Effector memory CD8-positive, alpha-beta T cell (primary cell): ENCODE measurements at regions not wholly inside any gene's neighbourhood (a gene's known extent, or its start where the extent isn't known, plus 50 kb on each side); places are given as distances from the start of the nearest gene placed in this dataset.
"Not testable (repeated sequence)": the region's sequence is repeated elsewhere in the genome, so short reads cannot be mapped to it uniquely, and the experiment has no call there.

Source experiments
- ATAC-seq: fragments of 150-1000 bp; cut with Tn5 transposase; replicated peaks from 2 replicates; pipeline ENCODE4 v1.10.0; 2021; ENCODE audit warnings: mild to moderate bottlenecking, moderate library complexity
- DNase-seq, 3 experiments: peaks; one replicate each; pipeline ENCODE4 v3.0.0; 2021
- H3K27ac Mint-ChIP-seq, 2 donors: one replicate each; pipeline ENCODE4 v1.8.0; 2022; ENCODE audit warnings: mild to moderate bottlenecking in 2 of 2, mixed read lengths in 2 of 2, moderate library complexity in 2 of 2
- H3K27me3 Mint-ChIP-seq, 2 donors: one replicate each; pipeline ENCODE4 v1.8.0; 2022; ENCODE audit warnings: mixed read lengths in 2 of 2
- H3K36me3 Mint-ChIP-seq: one replicate; pipeline ENCODE4 v1.8.0; 2022; ENCODE audit warnings: mild to moderate bottlenecking, moderate library complexity, mixed read lengths; ENCODE audit not compliant: insufficient read depth
- H3K4me1 Mint-ChIP-seq, 2 donors: one replicate each; pipeline ENCODE4 v1.8.0; 2022; ENCODE audit warnings: low read depth in 2 of 2, mixed read lengths in 2 of 2
- H3K4me3 Mint-ChIP-seq, 2 donors: one replicate each; pipeline ENCODE4 v1.8.0; 2022; ENCODE audit warnings: mild to moderate bottlenecking in 2 of 2, mixed read lengths in 2 of 2, moderate library complexity in 2 of 2
- H3K9me3 Mint-ChIP-seq, 2 donors: one replicate each; pipeline ENCODE4 v1.8.0; 2022; ENCODE audit warnings: mixed read lengths in 2 of 2

- no peaks in the 10 kb centered on the region for H3K4me1 Mint-ChIP-seq
- no peak for ATAC-seq
- peaks cover 0 to 9% of the 10 kb centered on the region in 2 donors for H3K9me3 Mint-ChIP-seq
These were observed 140.8 kb upstream of the ISL1 start for GRCh38 chr5:51242456-51242855.

GRCh38 chr5:51250957-51251356 lies 132.3 kb upstream of the ISL1 start:
- H3K36me3 Mint-ChIP-seq, ATAC-seq, H3K4me1 Mint-ChIP-seq, H3K9me3 Mint-ChIP-seq, H3K4me3 Mint-ChIP-seq, H3K27ac Mint-ChIP-seq, DNase-seq, H3K27me3 Mint-ChIP-seq: not testable (repeated sequence)

More at GRCh38 chr5:51242456-51242855, 140.8 kb upstream of the ISL1 start:
- no peak for DNase-seq
- Mint-ChIP-seq H3K4me3 (no peak overlapping the region), H3K27ac (no peak overlapping the region), H3K27me3 (no peaks in the 10 kb centered on the region), H3K36me3 (no peaks in the 10 kb centered on the region)

- no peak overlapping the region for H3K4me3 Mint-ChIP-seq
- no peak for ATAC-seq
- H3K9me3 Mint-ChIP-seq = peaks cover 2 to 7% of the 10 kb centered on the region in 2 donors
- no peak overlapping the region for H3K27ac Mint-ChIP-seq
- no peaks in the 10 kb centered on the region for H3K36me3 Mint-ChIP-seq
- H3K27me3 Mint-ChIP-seq = no peaks in the 10 kb centered on the region
- DNase-seq = no peak
- H3K4me1 Mint-ChIP-seq = no peaks in the 10 kb centered on the region
These were observed 112.0 kb upstream of the ISL1 start for GRCh38 chr5:51271261-51271660.

GRCh38 chr5:51273021-51273420 lies 110.2 kb upstream of the ISL1 start:
- ATAC-seq = no peak
- Mint-ChIP-seq H3K4me1 (no peaks in the 10 kb centered on the region), H3K9me3 (peaks cover 2 to 7% of the 10 kb centered on the region in 2 donors), H3K36me3 (no peaks in the 10 kb centered on the region), H3K27me3 (no peaks in the 10 kb centered on the region), H3K27ac (no peak overlapping the region), H3K4me3 (no peak overlapping the region)
- DNase-seq = no peak

- no peaks in the 10 kb centered on the region for H3K36me3 Mint-ChIP-seq
- DNase-seq = no peak
- no peak overlapping the region for H3K27ac Mint-ChIP-seq
- H3K9me3 Mint-ChIP-seq = peaks cover 7 to 14% of the 10 kb centered on the region in 2 donors
- H3K4me3 Mint-ChIP-seq = no peak overlapping the region
- ATAC-seq = no peak
- H3K4me1 Mint-ChIP-seq = no peaks in the 10 kb centered on the region
- H3K27me3 Mint-ChIP-seq = no peaks in the 10 kb centered on the region
These were observed 109.4 kb upstream of the ISL1 start for GRCh38 chr5:51273871-51274270.

GRCh38 chr5:51275428-51275827 lies 107.8 kb upstream of the ISL1 start:
- no peaks in the 10 kb centered on the region for H3K36me3 Mint-ChIP-seq
- no peak overlapping the region for H3K4me3 Mint-ChIP-seq
- H3K27ac Mint-ChIP-seq = no peak overlapping the region
- ATAC-seq = no peak
- peaks cover 7 to 15% of the 10 kb centered on the region in 2 donors for H3K9me3 Mint-ChIP-seq
- no peak for DNase-seq
- no peaks in the 10 kb centered on the region for H3K4me1 Mint-ChIP-seq
- no peaks in the 10 kb centered on the region for H3K27me3 Mint-ChIP-seq

- peaks cover 7 to 15% of the 10 kb centered on the region in 2 donors for H3K9me3 Mint-ChIP-seq
- no peak overlapping the region for H3K4me3 Mint-ChIP-seq
- no peak overlapping the region for H3K27ac Mint-ChIP-seq
- no peaks in the 10 kb centered on the region for H3K36me3 Mint-ChIP-seq
- H3K27me3 Mint-ChIP-seq = no peaks in the 10 kb centered on the region
- ATAC-seq (no peak), DNase-seq (no peak)
- no peaks in the 10 kb centered on the region for H3K4me1 Mint-ChIP-seq
These were observed 107.0 kb upstream of the ISL1 start for GRCh38 chr5:51276250-51276649.

GRCh38 chr5:51278539-51278938 lies 104.7 kb upstream of the ISL1 start:
- Mint-ChIP-seq H3K4me3 (no peak overlapping the region), H3K36me3 (no peaks in the 10 kb centered on the region), H3K27me3 (no peaks in the 10 kb centered on the region), H3K4me1 (no peaks in the 10 kb centered on the region), H3K27ac (no peak overlapping the region), H3K9me3 (peaks cover 17 to 28% of the 10 kb centered on the region in 2 donors)
- DNase-seq (no peak), ATAC-seq (no peak)

GRCh38 chr5:51279983-51280706 lies 103.1 kb upstream of the ISL1 start:
- no peaks in the 10 kb centered on the region for H3K4me1 Mint-ChIP-seq
- no peak overlapping the region for H3K4me3 Mint-ChIP-seq
- ATAC-seq (no peak), DNase-seq (no peak)
- no peak overlapping the region for H3K27ac Mint-ChIP-seq
- H3K36me3 Mint-ChIP-seq = no peaks in the 10 kb centered on the region
- H3K27me3 Mint-ChIP-seq = no peaks in the 10 kb centered on the region
- H3K9me3 Mint-ChIP-seq = peaks cover 17 to 28% of the 10 kb centered on the region in 2 donors

- Mint-ChIP-seq H3K4me1 (no peaks in the 10 kb centered on the region), H3K27me3 (no peaks in the 10 kb centered on the region), H3K9me3 (peaks cover 13 to 14% of the 10 kb centered on the region in 2 donors), H3K4me3 (no peak overlapping the region), H3K36me3 (no peaks in the 10 kb centered on the region), H3K27ac (no peak overlapping the region)
- ATAC-seq (no peak), DNase-seq (no peak)
These were observed 97.2 kb upstream of the ISL1 start for GRCh38 chr5:51286046-51286445.

GRCh38 chr5:51302343-51302742 lies 80.9 kb upstream of the ISL1 start:
- H3K9me3 Mint-ChIP-seq = peaks cover 4 to 7% of the 10 kb centered on the region in 2 donors
- H3K4me3 Mint-ChIP-seq = no peak overlapping the region
- DNase-seq (no peak), ATAC-seq (no peak)
- no peaks in the 10 kb centered on the region for H3K36me3 Mint-ChIP-seq
- H3K27me3 Mint-ChIP-seq = no peaks in the 10 kb centered on the region
- H3K27ac Mint-ChIP-seq = no peak overlapping the region
- H3K4me1 Mint-ChIP-seq = no peaks in the 10 kb centered on the region

- no peak overlapping the region for H3K27ac Mint-ChIP-seq
- DNase-seq (no peak), ATAC-seq (no peak)
- peaks cover 6 to 7% of the 10 kb centered on the region in 2 donors for H3K9me3 Mint-ChIP-seq
- no peaks in the 10 kb centered on the region for H3K27me3 Mint-ChIP-seq
- H3K36me3 Mint-ChIP-seq = no peaks in the 10 kb centered on the region
- no peaks in the 10 kb centered on the region for H3K4me1 Mint-ChIP-seq
- no peak overlapping the region for H3K4me3 Mint-ChIP-seq
These were observed 56.4 kb upstream of the ISL1 start for GRCh38 chr5:51326844-51327243.
